Stimulated activated CD4-positive, alpha-beta T cell treated with anti-CD3 and anti-CD28 coated beads, Interleukin-1b, Interleukin-23, amount 100 ng/mL, for 4 hours (primary cell): ENCODE measurements at regions not wholly inside any gene's neighbourhood (a gene's known extent, or its start where the extent isn't known, plus 50 kb on each side); places are given as distances from the start of the nearest gene placed in this dataset.

ENCODE experiments used
- DNase-seq, 2 donors: peaks; one replicate each; pipeline ENCODE4 v3.0.0-alpha.2; 2020; ENCODE audit warnings: low read depth in 2 of 2

DNA sequence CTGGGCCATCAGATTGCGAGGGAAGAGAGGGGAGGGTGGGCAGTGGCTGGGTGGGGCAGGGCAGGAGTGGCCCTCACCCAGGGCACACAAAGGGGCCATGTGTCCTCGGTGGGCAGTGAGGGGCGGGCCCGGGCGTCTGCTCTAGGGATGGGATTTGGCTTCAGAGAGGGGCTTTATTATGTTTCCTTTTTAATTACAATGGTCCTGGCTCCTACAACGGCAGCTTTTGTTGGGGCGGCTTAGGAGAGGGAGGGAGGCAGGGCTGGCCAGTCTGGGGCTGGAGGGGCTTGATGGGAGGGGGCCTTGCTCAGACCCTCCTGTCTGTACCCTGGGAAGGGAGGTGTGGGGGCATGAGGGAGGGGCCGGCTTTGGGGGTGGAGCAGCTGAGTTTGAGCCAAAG, 102.8 kb upstream of the WNT4 start:
- no peak for DNase-seq

DNA sequence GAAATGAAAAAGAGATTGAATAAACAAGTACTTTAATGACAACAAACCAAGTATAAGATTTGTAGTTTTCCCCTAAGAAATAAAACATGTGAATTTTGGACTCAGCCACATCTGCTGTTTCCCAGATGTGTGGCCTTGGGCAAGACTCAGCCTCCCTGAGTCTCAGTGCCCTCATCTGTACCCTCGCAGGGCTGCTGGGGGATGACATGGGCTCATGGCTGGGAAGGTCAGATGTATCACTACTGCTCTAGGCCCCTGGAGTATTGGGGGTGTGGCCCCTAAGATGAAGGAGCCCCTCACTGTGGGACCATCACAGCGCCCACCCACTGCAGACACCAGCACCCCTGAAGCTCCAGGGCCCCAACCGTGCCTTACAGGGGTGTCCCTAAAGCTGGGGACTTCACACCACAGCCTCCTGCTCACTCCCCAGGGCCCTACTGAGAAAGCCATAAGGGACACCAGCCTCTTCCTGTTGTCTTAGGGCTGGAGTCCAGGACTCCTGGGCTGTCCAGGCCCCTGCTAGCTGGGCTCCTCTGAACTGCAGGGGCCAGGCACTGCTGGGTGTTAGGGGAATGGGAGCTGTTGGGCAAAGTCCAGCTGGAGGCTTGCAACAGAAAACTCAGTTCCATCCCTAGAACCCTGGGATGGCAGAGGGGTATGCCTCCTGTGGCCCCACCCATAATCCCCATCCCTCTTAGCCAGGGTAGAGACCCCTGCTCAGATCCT, 104.0 kb upstream of the WNT4 start:
- DNase-seq = no peak

DNA sequence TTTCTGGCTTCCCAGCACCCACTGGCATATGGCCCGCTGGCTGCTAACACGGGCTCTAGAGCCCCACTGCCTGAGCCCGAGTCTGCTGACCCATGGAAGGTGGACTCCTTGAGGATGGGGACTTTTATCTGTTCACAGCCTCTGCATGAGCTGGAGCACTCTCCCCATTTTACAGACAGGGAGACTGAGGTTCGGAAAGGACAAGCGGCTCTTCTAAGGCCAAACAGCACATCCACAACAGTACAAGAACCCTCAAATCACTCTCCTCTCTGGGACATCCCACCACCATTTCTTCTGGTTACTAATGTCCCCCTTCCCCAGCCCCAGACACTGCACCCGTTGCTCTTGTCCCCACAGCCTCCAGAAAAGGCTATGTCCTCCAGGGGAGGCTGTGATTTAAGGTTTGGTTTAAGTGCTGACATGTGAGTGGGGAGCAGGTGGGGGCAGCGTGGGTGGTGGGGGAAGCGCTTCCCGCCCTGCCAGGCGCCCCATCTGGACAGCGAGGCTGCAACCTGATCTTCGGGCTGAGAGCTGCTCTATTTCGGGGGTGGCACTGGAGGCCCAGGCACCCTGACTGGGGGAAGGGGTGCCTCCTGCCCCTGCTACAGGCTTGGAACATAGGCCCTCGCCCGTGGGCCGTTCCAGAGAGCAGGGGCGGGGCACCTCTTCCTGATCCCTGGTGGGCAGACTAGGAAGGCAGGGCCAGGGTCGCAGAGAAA, 104.8 kb upstream of the WNT4 start:
- no peak for DNase-seq

DNA sequence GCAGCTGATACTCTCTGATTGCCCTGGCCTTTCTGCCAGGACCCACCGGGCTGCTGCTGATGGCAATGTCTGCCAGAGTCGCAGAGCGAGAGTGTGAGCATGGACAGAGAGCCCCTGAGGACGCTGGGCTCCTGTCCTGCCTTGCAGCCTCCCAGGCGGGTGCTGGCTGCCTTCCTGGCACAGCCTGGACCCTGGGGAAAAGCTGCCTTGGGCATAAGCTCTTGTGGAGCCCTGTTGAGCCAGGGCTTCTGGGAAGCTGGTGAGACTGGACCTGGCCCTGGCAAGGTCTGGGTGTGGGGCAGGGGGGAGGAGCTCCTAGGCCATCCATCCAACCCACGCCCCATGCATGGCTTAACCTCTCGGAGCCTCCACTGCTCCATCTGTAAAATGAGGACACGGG, 105.8 kb upstream of the WNT4 start:
- no peak for DNase-seq

DNA sequence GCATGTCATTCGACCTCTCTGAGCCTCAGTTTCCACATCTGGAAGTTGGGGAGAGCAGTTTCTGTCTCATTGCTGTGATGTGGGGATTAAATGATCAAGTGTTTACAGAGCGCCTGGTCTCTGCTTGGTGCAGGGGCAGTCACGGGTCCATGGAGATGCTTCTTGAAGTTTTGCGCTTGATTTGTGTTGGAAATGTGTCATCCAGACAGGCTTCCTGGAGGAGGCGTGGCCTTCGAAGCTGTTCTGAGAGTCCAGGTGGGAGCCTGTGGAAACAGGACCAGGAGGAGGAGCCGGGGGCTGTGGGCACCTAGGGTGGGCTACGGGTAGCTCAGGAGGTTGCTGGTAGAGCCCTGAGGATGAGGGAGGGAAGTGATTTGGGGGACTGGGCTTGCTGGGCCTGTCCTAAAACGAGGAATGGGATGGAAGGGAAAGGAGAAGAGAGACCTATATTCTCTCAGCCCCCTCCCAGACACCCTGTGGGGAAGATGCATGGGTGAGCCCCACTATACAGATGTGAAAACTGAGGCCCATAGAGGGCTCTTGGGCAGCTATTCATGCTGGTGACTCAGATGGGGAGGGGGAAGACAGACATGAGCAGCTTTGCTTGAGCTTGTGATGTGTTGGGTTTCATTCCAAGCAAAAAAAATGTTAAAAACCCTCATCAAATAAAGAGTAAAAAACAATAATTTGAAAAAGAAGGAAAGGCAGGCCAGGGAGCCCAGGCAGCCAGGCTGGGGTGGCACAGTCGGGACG, 107.2 kb upstream of the WNT4 start:
- no peak for DNase-seq

DNA sequence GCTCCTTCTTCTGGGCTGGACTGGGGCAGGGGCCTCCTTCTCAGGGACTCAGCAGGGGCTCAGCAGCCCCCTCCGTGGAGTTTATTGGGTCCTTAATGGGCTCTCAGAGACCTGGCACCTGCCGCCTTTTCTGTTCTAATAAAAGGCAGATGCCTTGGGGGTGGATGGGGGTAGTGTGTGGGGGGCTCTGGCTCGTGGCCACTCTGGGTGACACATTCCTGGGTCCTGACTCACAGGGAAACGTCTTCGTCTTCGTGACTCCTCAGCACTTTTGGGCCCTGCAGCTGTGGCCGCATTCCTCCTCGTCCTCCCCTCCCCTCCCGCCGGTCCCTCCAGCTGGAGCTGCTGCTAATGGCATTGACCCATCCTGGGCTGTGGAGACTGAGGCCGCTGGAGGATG, 107.8 kb upstream of the WNT4 start:
- no peak for DNase-seq

DNA sequence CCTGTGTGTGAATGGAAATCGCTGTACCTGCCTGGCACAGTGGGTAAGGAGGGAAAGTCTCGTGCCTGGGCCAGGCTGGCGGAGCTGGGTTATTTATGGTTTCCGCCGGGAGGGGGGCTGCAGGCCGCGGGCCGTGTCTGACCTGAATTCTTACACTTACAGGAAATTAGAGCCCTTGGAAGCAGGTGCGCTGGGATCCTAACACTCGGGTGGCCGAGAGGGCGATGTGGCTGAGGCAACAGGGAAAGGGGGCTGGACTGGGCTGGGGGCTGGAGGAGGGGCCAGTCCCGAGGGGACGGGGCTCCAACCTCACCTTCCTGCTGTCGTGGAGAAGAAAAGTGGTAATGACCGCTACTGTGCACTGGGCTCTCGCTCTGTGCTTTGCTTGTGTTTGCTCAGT, 109.4 kb upstream of the WNT4 start:
- DNase-seq = no peak

DNA sequence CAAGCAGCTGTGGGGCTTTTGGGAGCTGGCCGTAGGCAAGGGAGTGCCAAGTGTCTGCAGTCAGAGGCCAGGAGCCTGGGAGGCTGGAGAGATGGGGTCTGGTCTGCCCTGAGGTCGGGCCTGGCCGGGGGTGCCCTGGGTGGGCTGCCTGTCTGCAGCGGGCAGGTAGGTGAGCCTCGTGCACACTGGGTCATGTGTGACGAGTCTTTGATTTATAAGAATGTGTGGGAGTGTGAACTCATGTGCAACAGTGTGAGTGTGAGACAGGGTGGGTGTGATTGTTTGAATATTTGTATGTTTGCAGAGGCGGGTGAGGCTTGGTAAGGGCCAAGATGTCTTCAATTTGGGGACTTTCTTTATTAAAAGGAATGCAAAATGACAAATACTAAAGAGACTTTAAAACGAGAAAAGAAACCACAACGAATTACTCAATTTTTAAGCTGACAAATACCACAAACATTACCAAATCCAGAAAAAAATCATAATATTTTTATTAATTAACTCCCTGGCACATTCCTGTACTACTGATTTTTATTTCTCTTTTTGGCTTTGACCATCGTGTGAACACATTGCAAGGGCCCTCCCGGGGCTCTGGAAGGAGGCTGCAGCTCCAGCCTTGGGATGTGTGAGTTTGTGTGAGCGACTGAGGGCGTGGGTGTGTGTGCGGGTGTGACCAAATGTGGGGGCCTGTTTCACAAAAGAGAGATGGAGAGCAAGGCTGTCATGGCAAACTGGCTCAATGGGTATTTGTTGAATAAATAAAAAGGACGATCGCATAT, 110.3 kb upstream of the WNT4 start:
- no peak for DNase-seq

DNA sequence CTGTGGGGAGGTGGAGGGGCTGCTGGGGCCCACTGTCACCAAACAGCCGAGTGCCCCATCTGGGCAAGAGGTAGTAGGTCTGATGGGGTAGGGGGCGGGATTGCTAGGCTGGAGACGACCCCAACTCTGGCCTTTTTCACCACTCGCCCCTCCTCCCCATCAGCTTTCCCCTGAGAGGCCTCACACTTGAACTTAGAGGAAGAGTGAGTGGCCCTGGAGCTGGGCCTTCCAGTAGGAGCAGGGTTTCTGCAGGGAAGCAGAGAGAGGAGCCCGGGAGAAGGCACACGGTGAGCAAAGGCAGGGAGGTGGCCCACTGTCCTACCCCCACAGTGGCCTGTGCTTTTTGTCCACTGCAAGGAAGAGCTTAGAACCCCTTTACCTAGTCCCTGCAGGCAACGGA, 111.9 kb upstream of the WNT4 start:
- DNase-seq = no peak

DNA sequence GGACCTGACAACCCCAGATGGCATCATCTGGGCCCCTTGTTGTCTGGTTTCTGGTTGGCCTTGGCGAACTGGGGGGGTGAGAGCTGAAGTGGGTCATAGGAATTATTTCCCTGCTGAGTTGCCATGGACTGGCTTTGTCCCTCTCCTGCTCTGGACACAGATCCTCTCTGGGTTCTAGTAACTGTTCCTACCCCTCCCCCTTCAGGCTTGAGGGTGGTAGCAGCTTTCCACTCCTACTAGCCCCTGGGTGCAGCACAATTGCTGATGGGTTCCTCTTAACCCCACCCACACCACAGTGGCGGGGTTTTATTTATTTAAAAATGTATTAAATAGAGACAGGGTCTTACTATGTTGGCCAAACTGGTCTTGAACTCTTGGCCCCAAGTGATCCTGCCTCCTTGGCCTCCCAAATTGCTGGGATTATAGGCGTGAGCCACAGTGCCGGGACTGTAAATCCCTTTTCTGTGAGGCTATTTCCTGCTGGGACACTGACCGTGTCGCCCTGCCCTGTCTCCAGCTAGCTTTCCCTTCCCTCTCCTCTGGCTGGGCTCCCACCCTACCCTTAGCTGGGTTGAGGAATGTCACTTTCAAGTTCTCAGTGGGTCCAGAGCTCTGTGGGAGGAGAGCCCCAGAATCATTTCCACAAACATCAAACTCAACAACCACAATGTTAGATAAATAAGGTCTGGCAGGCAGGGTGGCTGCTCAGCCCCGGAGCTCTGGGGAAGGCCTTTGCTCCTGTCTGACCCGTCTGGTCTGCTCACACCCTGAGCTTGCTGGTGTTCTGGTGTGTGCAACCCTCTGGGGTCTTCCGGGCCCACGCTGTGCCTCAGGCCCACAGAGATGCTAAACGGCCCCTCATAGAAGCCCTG, 112.7 kb upstream of the WNT4 start:
- no peak for DNase-seq

DNA sequence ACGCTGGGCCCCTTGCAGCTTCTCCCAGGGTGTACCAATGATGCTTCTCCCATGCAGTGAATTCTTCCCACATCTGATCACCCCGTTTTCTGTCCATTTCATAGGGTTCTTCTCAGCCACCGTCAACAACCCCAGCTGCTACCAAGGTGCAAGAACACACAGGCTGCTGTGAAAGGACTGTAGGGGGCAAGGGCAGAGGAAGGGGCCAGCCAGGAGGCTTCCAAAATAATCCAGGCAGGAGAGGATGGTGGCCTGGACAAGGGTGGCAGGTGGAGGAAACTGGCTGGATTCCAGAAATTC, 113.3 kb upstream of the WNT4 start:
- DNase-seq = no peak

DNA sequence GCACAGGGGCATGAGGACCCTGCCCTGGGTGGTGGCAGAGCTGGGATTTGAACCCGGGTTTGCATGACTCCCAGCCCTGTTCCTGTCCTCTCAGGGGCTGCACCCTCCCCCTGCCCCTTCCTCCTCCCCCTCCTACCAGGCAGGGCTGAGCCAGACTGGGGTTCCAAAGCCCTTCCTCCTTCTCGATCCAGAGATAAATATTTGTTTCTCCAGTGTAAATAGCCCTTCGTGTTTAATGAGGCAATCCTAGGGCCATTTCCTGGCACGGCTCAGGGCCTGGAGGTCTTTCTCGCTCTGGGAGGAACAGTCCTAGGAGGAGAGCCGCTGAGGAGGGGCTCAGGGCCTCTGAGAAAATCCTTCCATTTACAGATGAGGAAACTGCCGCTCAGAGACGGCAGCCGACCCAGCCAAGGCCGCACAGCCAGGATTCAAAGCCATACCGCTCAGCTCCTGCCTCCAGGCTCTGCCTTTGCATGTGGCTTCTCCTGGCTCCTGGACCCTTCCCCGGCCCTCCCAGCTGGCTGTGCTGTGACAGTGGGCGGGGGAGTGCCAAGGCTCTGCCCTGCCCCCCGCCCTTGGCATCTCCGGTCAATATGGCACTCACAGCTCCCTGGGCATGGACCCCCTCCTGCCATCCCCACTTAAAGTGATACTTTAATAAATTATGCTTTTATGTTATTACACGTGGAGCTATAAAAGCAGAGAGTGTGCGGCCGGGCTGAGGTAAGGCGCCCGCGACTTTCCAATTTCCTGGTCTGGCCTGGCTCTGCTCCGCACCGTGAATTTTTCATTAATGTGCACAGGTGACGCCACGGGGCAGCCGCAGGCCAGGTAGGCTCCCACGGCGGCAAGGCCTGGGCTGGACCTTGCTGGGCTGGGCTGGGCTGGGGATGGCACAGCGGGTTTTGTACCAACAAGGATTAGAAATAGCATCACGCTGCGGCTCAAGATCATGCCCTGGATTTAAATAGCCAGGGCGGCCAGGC, 114.7 kb upstream of the WNT4 start:
- DNase-seq = no peak

DNA sequence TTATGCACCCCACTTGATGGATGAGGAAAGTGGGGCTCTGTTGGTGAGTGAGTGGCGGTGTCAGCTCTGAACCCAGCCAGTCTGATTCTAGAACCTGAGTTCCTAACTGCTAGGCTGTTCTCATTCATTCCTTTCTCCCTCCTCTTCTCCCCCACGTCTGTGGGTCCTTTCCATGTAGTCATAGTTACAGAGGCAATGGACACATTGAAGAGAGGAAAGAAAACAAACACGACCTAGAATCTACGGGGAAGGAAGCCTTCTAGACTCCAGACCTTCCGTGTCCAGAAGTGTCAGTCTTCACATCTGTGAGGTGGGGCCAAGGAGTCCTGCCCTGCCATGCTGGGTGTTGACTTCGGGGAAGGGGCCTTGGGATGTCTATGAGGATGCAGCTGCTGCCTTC, 115.8 kb upstream of the WNT4 start:
- DNase-seq = no peak

DNA sequence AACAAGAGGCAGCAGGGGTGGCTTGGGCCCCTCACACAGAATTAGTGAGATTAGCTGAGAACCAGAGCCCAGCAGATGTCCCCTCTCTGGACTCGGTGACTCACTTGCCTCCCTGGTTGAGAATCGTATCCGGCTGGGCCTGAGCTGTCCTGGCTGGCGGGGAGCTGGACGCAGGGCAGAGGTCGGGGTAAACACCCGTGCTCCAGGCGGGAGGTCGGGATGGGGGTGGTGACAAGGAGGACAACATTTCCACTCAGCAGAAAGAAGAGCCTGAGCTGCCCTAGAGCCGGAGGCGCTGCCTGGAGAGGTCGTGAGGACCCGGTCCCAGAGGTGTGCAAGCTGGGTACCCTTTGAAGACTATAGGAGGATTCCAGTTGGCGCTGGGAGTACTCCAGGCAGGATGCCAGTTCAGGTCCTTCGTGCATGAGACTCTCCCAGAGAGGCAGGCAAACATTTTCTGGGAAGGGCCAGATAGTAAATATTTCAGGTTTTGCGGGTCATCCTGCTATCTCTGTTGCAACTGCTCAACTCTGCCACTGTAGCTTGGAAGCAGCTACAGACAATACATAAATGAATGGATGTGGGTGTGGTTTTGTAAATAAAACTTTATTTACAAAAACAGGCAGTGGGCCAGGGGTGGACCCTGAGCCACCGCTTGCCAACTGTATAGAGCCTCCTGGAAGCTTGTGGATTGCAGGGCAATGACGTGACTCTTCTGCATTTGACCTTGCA, 116.8 kb upstream of the WNT4 start:
- no peak for DNase-seq

DNA sequence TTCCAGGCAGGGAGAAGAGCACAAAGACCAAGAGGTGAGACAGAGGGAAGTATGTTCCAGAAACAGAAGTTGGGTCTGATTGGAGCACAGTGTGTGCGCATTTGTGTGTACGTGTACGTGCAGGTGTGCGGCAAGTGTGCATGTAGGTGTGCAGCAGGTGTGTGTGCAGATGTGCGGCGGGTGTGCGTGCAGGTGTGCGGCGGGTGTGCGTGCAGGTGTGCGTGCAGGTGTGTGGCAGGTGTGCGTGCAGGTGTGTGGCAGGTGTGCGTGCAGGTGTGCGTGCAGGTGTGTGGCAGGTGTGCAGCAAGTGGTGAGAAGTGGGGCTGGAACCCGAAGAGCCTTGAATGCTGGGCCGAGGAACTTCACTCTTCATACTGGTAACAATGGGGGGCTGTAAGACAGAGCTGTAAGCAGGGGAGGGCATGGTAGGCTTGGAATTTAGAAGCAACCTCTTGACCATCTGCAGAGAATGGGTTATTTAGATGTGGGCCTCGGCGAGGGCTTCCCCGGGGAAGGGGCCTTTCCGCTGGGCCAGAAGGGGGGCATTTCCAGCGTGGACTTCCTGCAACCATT, 118.0 kb upstream of the WNT4 start:
- no peak for DNase-seq

DNA sequence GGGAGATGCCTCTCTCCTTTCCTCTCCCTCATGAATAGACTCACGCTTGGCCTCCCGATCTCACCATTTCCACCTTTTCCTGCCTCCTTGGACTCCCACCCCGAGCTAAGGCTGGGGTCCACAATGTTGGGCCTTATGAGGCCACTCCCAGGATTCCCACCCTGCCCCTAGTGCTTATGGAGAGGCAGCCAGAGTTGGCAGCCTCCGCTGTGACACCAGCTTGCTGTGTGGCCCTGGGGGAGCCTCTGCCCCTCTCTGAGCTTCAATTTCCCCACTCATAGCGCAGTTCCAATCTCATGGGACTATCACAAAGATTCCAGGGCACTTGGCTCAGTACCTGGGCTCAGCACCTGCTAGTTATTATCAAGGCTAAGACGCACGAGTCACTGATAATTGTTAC, 118.7 kb upstream of the WNT4 start:
- DNase-seq = no peak

DNA sequence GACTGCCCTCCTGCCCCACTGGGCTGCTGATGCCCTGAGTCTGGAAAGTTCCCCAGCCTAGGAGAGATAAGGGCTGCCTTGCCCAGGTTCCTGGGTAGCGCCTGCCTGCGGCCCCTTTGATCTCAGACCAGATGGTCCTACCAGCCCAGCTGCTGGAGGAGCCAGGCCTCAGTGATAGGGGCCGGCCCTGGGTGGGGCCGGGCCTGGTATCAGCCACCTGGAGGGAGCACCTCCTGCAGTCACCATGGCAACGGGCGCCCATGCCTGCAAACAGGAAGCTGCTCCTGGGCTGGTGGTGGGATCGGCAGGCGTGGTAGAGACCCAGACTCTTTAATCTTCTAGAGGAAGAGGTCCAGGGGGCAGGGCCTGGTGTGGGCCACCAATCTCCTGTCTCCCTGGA, 119.7 kb upstream of the WNT4 start:
- DNase-seq = no peak

DNA sequence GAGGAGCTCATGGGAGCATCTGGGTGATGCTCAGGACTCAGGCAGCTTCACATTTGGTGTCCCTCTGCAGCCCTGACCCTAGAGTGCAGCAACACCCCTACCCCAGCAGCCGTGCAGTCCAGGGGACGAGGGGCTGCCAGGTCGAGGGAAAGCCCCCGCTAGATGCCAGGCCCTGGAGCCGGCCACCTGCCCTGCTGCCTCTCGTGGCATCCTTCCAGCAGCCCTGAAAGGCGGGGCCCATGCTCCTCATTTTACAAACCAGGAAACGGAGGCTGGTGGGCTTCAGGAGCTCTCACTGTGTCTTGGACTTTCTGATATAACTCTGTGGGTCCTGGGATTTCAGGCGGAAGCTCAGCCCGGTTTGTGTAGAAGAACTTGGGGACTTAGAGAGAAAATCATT, 120.5 kb upstream of the WNT4 start:
- no peak for DNase-seq
